HL-60 (cell line): ENCODE measurements at regions not wholly inside any gene's neighbourhood (a gene's known extent, or its start where the extent isn't known, plus 50 kb on each side); places are given as distances from the start of the nearest gene placed in this dataset.

Experiments
- DNase-seq, 2 experiments: peaks; one replicate each; pipeline ENCODE4 v3.0.0-alpha.2; 2010 to 2020; ENCODE audit warnings: low read depth in 1 of 2, low spot score in 1 of 2
- H3K27ac ChIP-seq: fragments of 250-450 bp; sonication (Bioruptor Pico); replicated peaks from 2 replicates; pipeline ENCODE4 v1.5.1; 2020; ENCODE audit warnings: mild to moderate bottlenecking, moderate library complexity
- H3K27me3 ChIP-seq: fragments of 250-450 bp; sonication (Bioruptor Pico); 2 replicates; pipeline ENCODE4 v1.5.1; 2021; ENCODE audit warnings: mild to moderate bottlenecking, moderate library complexity; ENCODE audit not compliant: insufficient read depth, poor library complexity, severe bottlenecking
- H3K4me3 ChIP-seq: replicated peaks from 2 replicates; pipeline ENCODE4 v1.5.1; 2011; ENCODE audit warnings: mild to moderate bottlenecking, control low read depth, low read length; ENCODE audit not compliant: insufficient read depth
- GABPA ChIP-seq: IDR thresholded peaks from 2 replicates; pipeline ENCODE4 v1.6.1; 2012; ENCODE audit warnings: low read depth
- POLR2AphosphoS5 ChIP-seq: IDR thresholded peaks from 2 replicates; pipeline ENCODE4 v1.6.1; 2012; ENCODE audit warnings: low read depth
- SPI1 ChIP-seq: IDR thresholded peaks from 2 replicates; pipeline ENCODE4 v1.6.1; 2012; ENCODE audit warnings: low read depth, mild to moderate bottlenecking, borderline replicate concordance
- TF ChIP-seq, protein P1 (sequence below): IDR thresholded peaks from 2 replicates; pipeline ENCODE4 v1.6.1; 2012; ENCODE audit warnings: low read depth; ENCODE audit not compliant: insufficient replicate concordance
- TF ChIP-seq, protein P2 (sequence below): IDR thresholded peaks from one replicate; pipeline ENCODE4 v1.5.1; 2011; ENCODE audit warnings: low read length, control low read depth, inconsistent platforms; ENCODE audit not compliant: insufficient read depth

DNA sequence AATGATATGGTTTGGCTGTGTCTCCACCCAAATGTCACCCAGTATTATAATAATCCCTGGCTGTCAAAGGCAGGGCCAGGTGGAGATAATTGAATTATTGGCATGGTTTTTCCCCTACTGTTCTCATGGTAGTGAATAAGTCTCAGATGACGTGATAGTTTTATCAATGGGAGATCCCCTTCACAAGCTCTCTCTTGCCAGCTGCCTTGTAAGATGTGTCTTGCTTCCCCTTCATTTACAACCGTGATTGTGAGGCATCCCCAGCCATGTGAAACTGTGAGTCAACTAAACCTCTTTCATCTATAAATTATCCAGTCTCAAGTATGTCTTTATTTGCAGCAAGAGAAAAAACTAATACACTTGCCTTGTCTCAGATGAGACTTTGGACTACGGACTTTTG lies 907.3 kb upstream of the MANEA start:
- Histone ChIP-seq H3K4me3 (no peak overlapping the region), H3K27ac (no peak overlapping the region), H3K27me3 (no peaks in the 10 kb centered on the region)
- DNase-seq, result no peak
- TF ChIP-seq, protein P1, sequence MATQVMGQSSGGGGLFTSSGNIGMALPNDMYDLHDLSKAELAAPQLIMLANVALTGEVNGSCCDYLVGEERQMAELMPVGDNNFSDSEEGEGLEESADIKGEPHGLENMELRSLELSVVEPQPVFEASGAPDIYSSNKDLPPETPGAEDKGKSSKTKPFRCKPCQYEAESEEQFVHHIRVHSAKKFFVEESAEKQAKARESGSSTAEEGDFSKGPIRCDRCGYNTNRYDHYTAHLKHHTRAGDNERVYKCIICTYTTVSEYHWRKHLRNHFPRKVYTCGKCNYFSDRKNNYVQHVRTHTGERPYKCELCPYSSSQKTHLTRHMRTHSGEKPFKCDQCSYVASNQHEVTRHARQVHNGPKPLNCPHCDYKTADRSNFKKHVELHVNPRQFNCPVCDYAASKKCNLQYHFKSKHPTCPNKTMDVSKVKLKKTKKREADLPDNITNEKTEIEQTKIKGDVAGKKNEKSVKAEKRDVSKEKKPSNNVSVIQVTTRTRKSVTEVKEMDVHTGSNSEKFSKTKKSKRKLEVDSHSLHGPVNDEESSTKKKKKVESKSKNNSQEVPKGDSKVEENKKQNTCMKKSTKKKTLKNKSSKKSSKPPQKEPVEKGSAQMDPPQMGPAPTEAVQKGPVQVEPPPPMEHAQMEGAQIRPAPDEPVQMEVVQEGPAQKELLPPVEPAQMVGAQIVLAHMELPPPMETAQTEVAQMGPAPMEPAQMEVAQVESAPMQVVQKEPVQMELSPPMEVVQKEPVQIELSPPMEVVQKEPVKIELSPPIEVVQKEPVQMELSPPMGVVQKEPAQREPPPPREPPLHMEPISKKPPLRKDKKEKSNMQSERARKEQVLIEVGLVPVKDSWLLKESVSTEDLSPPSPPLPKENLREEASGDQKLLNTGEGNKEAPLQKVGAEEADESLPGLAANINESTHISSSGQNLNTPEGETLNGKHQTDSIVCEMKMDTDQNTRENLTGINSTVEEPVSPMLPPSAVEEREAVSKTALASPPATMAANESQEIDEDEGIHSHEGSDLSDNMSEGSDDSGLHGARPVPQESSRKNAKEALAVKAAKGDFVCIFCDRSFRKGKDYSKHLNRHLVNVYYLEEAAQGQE, result no peak

DNA sequence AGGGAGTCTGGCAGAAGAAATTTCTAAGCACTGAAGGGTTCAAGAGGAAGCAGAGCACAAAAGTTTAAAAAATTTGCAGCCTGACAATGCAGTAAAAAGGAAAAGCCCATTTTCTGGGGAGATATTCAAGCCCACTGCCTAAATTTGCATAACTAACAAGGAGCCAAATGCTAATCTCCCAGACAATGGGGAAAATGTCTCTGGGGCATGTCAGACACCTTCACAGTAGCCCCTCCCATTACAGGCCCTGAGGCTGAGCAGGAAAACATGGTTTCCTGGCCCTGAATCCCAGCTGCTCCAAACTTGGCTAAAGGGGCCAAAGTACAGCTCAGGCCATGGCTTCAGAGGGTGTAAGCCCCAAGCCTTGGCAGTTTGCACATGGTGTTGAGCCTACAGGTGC lies 908.5 kb upstream of the MANEA start:
- H3K27ac ChIP-seq, result no peak overlapping the region
- no peak overlapping the region for H3K4me3 ChIP-seq
- H3K27me3 ChIP-seq, result no peaks in the 10 kb centered on the region
- no peak for DNase-seq
- TF ChIP-seq, protein P2, sequence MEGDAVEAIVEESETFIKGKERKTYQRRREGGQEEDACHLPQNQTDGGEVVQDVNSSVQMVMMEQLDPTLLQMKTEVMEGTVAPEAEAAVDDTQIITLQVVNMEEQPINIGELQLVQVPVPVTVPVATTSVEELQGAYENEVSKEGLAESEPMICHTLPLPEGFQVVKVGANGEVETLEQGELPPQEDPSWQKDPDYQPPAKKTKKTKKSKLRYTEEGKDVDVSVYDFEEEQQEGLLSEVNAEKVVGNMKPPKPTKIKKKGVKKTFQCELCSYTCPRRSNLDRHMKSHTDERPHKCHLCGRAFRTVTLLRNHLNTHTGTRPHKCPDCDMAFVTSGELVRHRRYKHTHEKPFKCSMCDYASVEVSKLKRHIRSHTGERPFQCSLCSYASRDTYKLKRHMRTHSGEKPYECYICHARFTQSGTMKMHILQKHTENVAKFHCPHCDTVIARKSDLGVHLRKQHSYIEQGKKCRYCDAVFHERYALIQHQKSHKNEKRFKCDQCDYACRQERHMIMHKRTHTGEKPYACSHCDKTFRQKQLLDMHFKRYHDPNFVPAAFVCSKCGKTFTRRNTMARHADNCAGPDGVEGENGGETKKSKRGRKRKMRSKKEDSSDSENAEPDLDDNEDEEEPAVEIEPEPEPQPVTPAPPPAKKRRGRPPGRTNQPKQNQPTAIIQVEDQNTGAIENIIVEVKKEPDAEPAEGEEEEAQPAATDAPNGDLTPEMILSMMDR, result no peak
- TF ChIP-seq GABPA, result no peak
- TF ChIP-seq, protein P1, result no peak

- Histone ChIP-seq H3K4me3 (no peak overlapping the region), H3K27ac (no peak overlapping the region), H3K27me3 (no peaks in the 10 kb centered on the region)
- TF ChIP-seq, protein P2, result no peak
- TF ChIP-seq SPI1, result no peak
- TF ChIP-seq POLR2AphosphoS5, result no peak
- no peak for TF ChIP-seq GABPA
- TF ChIP-seq, protein P1, result no peak
- no peak for DNase-seq
These were observed 918.4 kb upstream of the MANEA start for GRCh38 chr6:94658929-94659328.

DNA sequence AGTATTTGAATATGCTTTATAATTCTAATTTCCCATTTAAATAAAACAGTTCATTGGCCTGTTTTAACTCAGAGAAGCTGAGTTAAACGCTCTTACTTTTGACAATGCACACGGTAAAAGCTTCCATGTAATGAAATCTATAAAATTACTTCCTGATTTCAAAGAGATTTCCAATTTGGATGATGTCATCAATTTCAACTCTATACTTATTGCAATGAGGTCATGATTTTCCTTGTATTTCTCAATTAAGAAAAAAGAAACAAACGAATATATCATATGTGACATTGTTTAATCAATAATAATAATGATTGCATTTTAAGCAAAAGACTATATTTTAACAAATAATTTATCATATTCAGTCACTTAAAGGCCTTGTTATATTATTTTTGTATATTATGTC lies 926.1 kb upstream of the MANEA start:
- no peak overlapping the region for H3K4me3 ChIP-seq
- DNase-seq, result no peak
- no peak for TF ChIP-seq GABPA
- TF ChIP-seq, protein P2, result no peak
- TF ChIP-seq SPI1, result no peak
- no peak for TF ChIP-seq POLR2AphosphoS5
- TF ChIP-seq, protein P1, result no peak
- no peaks in the 10 kb centered on the region for H3K27me3 ChIP-seq
- no peak overlapping the region for H3K27ac ChIP-seq
